GM20000 (cell line): ENCODE measurements at regions not wholly inside any gene's neighbourhood (a gene's known extent, or its start where the extent isn't known, plus 50 kb on each side); places are given as distances from the start of the nearest gene placed in this dataset.
"Not testable (repeated sequence)": the region's sequence is repeated elsewhere in the genome, so short reads cannot be mapped to it uniquely, and the experiment has no call there.

Experiments
- DNase-seq: peaks from one replicate; pipeline ENCODE4 v3.0.0; 2012; ENCODE audit warnings: low spot score
- CTCF ChIP-seq: IDR thresholded peaks from 2 replicates; pipeline ENCODE4 v1.5.1; 2012; ENCODE audit warnings: mild to moderate bottlenecking, control low read depth; ENCODE audit errors: extremely low read depth, missing control alignments

GRCh38 chr3:194034346-194035336 lies 101.3 kb upstream of the HES1 start:
- DNase-seq, result no peak
- TF ChIP-seq CTCF, result no peak

GRCh38 chr3:194035406-194036138 lies 100.4 kb upstream of the HES1 start:
- TF ChIP-seq CTCF, result no peak
- no peak for DNase-seq

GRCh38 chr3:194036842-194037241 lies 99.1 kb upstream of the HES1 start:
- TF ChIP-seq CTCF, result no peak

GRCh38 chr3:194038346-194038745 lies 97.6 kb upstream of the HES1 start:
- DNase-seq, result not testable (repeated sequence)

More at GRCh38 chr3:194036842-194037241, 99.1 kb upstream of the HES1 start:
- no peak for DNase-seq

GRCh38 chr3:194038960-194039359 lies 97.0 kb upstream of the HES1 start:
- no peak for DNase-seq
- no peak for TF ChIP-seq CTCF

GRCh38 chr3:194040516-194041273 lies 95.3 kb upstream of the HES1 start:
- TF ChIP-seq CTCF, result no peak

GRCh38 chr3:194042927-194043326 lies 93.0 kb upstream of the HES1 start:
- DNase-seq, result no peak

More at GRCh38 chr3:194040516-194041273, 95.3 kb upstream of the HES1 start:
- DNase-seq, result no peak

More at GRCh38 chr3:194042927-194043326, 93.0 kb upstream of the HES1 start:
- no peak for TF ChIP-seq CTCF
